MM.1S (cell line): ENCODE measurements at regions not wholly inside any gene's neighbourhood (a gene's known extent, or its start where the extent isn't known, plus 50 kb on each side); places are given as distances from the start of the nearest gene placed in this dataset.

Source experiments
- CTCF ChIP-seq: fragments of 300-600 bp; sonication (generic); IDR thresholded peaks from 2 replicates; pipeline ENCODE4 v1.5.1; 2016; ENCODE audit warnings: antibody characterized with exemption, low read length, mixed read lengths
- EZH2 ChIP-seq: fragments of 300-600 bp; sonication (generic); optimal IDR thresholded peaks from 2 replicates; pipeline ENCODE3; 2017; ENCODE audit warnings: low read depth, mild to moderate bottlenecking, antibody characterized with exemption, low read length, mixed read lengths
- EZH2phosphoT487 ChIP-seq: fragments of 300-600 bp; sonication (generic); IDR thresholded peaks from 2 replicates; pipeline ENCODE4 v1.6.1; 2018; ENCODE audit warnings: antibody characterized with exemption, low read length

GRCh38 chr11:25961539-25961938 is 370.4 kb upstream of the ANO3 start:
- no peak for TF ChIP-seq CTCF
- TF ChIP-seq EZH2, result no peak
- no peak for TF ChIP-seq EZH2phosphoT487
